D721Med (cell line): ENCODE measurements at regions not wholly inside any gene's neighbourhood (a gene's known extent, or its start where the extent isn't known, plus 50 kb on each side); places are given as distances from the start of the nearest gene placed in this dataset.

ENCODE experiments used
- DNase-seq: peaks from one replicate; pipeline ENCODE4 v3.0.0; 2011; ENCODE audit warnings: low spot score; ENCODE audit not compliant: insufficient read length
- FAIRE-seq: peaks from 2 replicates; lab custom pipeline; 2011; peaks lifted over from hg19 to GRCh38; lab: Jason Lieb, UNC
- CTCF ChIP-seq: IDR thresholded peaks from 2 replicates; pipeline ENCODE4 v1.5.1; 2012; ENCODE audit warnings: mild to moderate bottlenecking, control low read depth; ENCODE audit not compliant: insufficient read depth; ENCODE audit errors: missing control alignments

- FAIRE-seq (no peak), DNase-seq (no peak)
- no peak for TF ChIP-seq CTCF
Observed at GRCh38 chr20:24109008-24109407, 120.4 kb upstream of the GGTLC1 start.

- FAIRE-seq (no peak), DNase-seq (no peak)
- no peak for TF ChIP-seq CTCF
Observed at GRCh38 chr20:24108581-24108980, 120.0 kb upstream of the GGTLC1 start.

GRCh38 chr20:24106801-24107445, 118.3 kb upstream of the GGTLC1 start:
- TF ChIP-seq CTCF: no peak
- DNase-seq (no peak), FAIRE-seq (no peak)

- no peak for TF ChIP-seq CTCF
- no peak for DNase-seq
- FAIRE-seq: no peak
Observed at GRCh38 chr20:24106150-24106800, 117.7 kb upstream of the GGTLC1 start.

- no peak for TF ChIP-seq CTCF
- FAIRE-seq (no peak), DNase-seq (no peak)
Observed at GRCh38 chr20:24102749-24103333, 114.3 kb upstream of the GGTLC1 start.

- DNase-seq (no peak), FAIRE-seq (no peak)
- peak; percentile 33 for TF ChIP-seq CTCF
Observed at GRCh38 chr20:24102290-24102689, 113.7 kb upstream of the GGTLC1 start.
